Panc1 (cell line): ENCODE measurements at regions not wholly inside any gene's neighbourhood (a gene's known extent, or its start where the extent isn't known, plus 50 kb on each side); places are given as distances from the start of the nearest gene placed in this dataset.

Source experiments
- ATAC-seq: fragments of 200-7000 bp; cut with Tn5 transposase; 2 replicates; pipeline ENCODE4 v1.9.1; 2020; ENCODE audit warnings: mild to moderate bottlenecking, moderate library complexity
- BruUV-seq: library from RNA; stranded (reverse); fragments of 400-500 nt; replicated peaks from 2 replicates; lab custom pipeline; 2021; lab: Mats Ljungman, UMichigan
- CTCF ChIA-PET: fragments of 300-600 bp; sonication (Branson Sonifier 250); formaldehyde crosslinking; loops from one replicate; lab custom pipeline; 2022; ENCODE audit warnings: antibody characterized with exemption; lab: Charles Lee
- POLR2A ChIA-PET: fragments of 300-600 bp; sonication (Branson Sonifier 250); formaldehyde crosslinking; loops from one replicate; lab custom pipeline; 2022; ENCODE audit warnings: antibody characterized with exemption; lab: Charles Lee
- DNase-seq: peaks from one replicate; pipeline ENCODE4 v3.0.0-alpha.2; 2010; ENCODE audit warnings: low read depth, low spot score
- H3K27ac ChIP-seq: 2 replicates; pipeline ENCODE4 v1.5.1; 2011; ENCODE audit warnings: mild to moderate bottlenecking, low read length, inconsistent platforms
- H3K27me3 ChIP-seq: fragments of 200-500 bp; sonication (Bioruptor generic); 2 replicates; pipeline ENCODE4 v1.6.0; 2014; ENCODE audit warnings: low read length, inconsistent platforms; ENCODE audit not compliant: control insufficient read depth, insufficient read depth
- H3K36me3 ChIP-seq: fragments of 200-500 bp; sonication (Bioruptor generic); 2 replicates; pipeline ENCODE4 v1.5.1; 2014; ENCODE audit warnings: inconsistent platforms, mild to moderate bottlenecking, low read length, moderate library complexity; ENCODE audit not compliant: control insufficient read depth, insufficient read depth
- H3K4me1 ChIP-seq: 2 replicates; pipeline ENCODE4 v1.5.1; 2011; ENCODE audit warnings: inconsistent platforms, mild to moderate bottlenecking, low read length, moderate library complexity; ENCODE audit not compliant: control insufficient read depth, insufficient read depth
- H3K4me3 ChIP-seq, 2 experiments: 2 replicates each; pipeline ENCODE4 v1.5.1; 2011 to 2012; ENCODE audit warnings: low read depth in 2 of 2, low read length in 2 of 2, mild to moderate bottlenecking in 2 of 2, inconsistent platforms in 1 of 2, moderate library complexity in 1 of 2
- H3K9me3 ChIP-seq: fragments of 200-500 bp; sonication (Bioruptor generic); 2 replicates; pipeline ENCODE4 v1.5.1; 2014; ENCODE audit warnings: low read depth, mild to moderate bottlenecking, inconsistent platforms, low read length, moderate library complexity; ENCODE audit not compliant: control insufficient read depth, insufficient read depth
- CTCF ChIP-seq: fragments of 450-650 bp; IDR thresholded peaks from 2 replicates; pipeline ENCODE4 v1.5.1; 2017; ENCODE audit warnings: mild to moderate bottlenecking
- POLR2AphosphoS5 ChIP-seq: IDR thresholded peaks from 2 replicates; pipeline ENCODE4 v1.6.1; 2012; ENCODE audit warnings: mild to moderate bottlenecking, low read depth, low read length, moderate library complexity
- REST ChIP-seq, 2 experiments: IDR thresholded peaks; 2 replicates each; pipeline ENCODE4 v1.6.1; 2011 to 2012; ENCODE audit warnings: low read depth in 2 of 2, control low read depth in 1 of 2, low read length in 1 of 2, mild to moderate bottlenecking in 1 of 2, moderate library complexity in 1 of 2; ENCODE audit not compliant: insufficient read depth in 1 of 2
- SIN3A ChIP-seq: IDR thresholded peaks from 2 replicates; pipeline ENCODE4 v1.6.1; 2012; ENCODE audit warnings: low read depth, mild to moderate bottlenecking, low read length, moderate library complexity, borderline replicate concordance; ENCODE audit not compliant: insufficient read depth
- TCF7L2 ChIP-seq: IDR thresholded peaks from 2 replicates; pipeline ENCODE4 v1.6.1; 2011; ENCODE audit warnings: mild to moderate bottlenecking, low read depth, low read length, inconsistent platforms
- in situ Hi-C: cut with HindIII; loops from 2 replicates; pipeline ENCODE4 v1.10.0; 2016; ENCODE audit warnings: low sequenced_read_pairs, low pct_unique_long_range_greater_than_20kb
- intact Hi-C: fragments of 100-400 bp; cut with micrococcal nuclease; formaldehyde crosslinking; loops from one replicate; pipeline ENCODE4 v1.10.0; 2022; ENCODE audit not compliant: unreplicated experiment

GRCh38 chr3:78410077-78410476 lies 1357.7 kb downstream of the ROBO1 start:
- BruUV-seq = no TSS peak
- Histone ChIP-seq H3K4me3 (no peak overlapping the region), H3K9me3 (no peaks in the 10 kb centered on the region), H3K4me1 (no peaks in the 10 kb centered on the region), H3K27me3 (no peaks in the 10 kb centered on the region), H3K27ac (no peak overlapping the region), H3K36me3 (no peaks in the 10 kb centered on the region)
- CTCF ChIA-PET = no interaction called here
- POLR2A ChIA-PET = no interaction called here
- TF ChIP-seq TCF7L2 = no peak
- no peak for TF ChIP-seq SIN3A
- no peak for TF ChIP-seq CTCF
- TF ChIP-seq REST (IDR thresholded peaks at IDR 0.05; ENCODE audit: insufficient read depth in 1 of 2, low read depth in 2 of 2, low read length in 1 of 2) = no peak
- TF ChIP-seq POLR2AphosphoS5 = no peak
- ATAC-seq (no peak), DNase-seq (no peak)
- in situ Hi-C loops (no loop called here), intact Hi-C loops (no loop called here)

- ChIA-PET POLR2A (no interaction called here), CTCF (no interaction called here)
- BruUV-seq = no TSS peak
- Histone ChIP-seq H3K4me1 (no peaks in the 10 kb centered on the region), H3K4me3 (no peak overlapping the region), H3K27ac (no peak overlapping the region), H3K9me3 (no peaks in the 10 kb centered on the region), H3K36me3 (no peaks in the 10 kb centered on the region), H3K27me3 (no peaks in the 10 kb centered on the region)
- in situ Hi-C loops (no loop called here), intact Hi-C loops (no loop called here)
- ATAC-seq (no peak), DNase-seq (no peak)
- TF ChIP-seq TCF7L2 (no peak), POLR2AphosphoS5 (no peak), CTCF (no peak), REST (IDR thresholded peaks at IDR 0.05; ENCODE audit: insufficient read depth in 1 of 2, low read depth in 2 of 2, low read length in 1 of 2) (no peak), SIN3A (no peak)
Measured at GRCh38 chr3:78414261-78414660, 1353.5 kb downstream of the ROBO1 start.
